ENCODE measurements at regions not wholly inside any gene's neighbourhood (a gene's known extent, or its start where the extent isn't known, plus 50 kb on each side); places are given as distances from the start of the nearest gene placed in this dataset.

DNA sequence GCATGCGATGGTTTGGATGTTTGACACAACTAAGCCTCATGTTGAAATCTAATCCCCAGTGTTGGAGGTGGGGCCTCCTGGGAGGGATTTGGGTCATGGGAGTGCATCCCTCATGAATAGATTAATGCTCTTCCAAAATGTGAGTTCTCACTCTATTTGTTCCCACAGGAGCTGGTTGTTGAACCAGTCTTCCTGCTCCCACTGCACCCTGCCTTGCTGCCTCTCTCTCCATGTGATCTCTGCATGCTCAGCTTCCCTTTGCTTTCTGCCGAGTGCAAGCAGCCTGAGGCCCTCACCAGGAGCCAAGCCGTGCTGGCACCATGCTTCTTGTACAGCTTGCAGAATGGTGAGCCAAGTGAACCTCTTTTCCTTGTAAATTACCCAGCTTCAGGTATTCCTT, 206.8 kb downstream of the VAPA start:
- no peaks in the 10 kb centered on the region for H3K27me3 ChIP-seq (ENCODE audit: control insufficient read depth, insufficient read depth, low read length)
- DNase-seq (ENCODE audit: low read depth): no peak

DNA sequence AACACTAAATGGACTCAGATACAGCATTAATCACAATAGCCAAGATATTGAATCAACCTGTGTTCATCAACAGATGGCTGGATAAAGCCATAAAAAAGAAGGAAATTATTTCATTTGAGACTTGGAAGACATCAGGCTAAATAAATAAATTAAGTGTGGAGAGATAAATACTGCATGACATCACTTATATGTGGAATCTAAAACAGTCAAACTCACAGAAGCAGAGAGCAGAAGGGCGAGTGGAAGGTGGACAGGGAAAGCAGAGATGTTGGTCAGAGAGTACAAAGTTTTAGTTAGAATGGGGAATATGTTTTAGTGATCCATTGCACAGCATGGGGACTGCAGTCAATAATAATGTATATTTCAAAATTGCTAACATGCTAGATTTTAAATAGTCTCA, 207.2 kb downstream of the VAPA start:
- no peak overlapping the region for H3K4me3 ChIP-seq (ENCODE audit: low read depth, low read length)
- no peak for FAIRE-seq
- DNase-seq (ENCODE audit: low read depth): no peak
- H3K27me3 ChIP-seq (ENCODE audit: control insufficient read depth, insufficient read depth, low read length): no peaks in the 10 kb centered on the region
- no peaks in the 10 kb centered on the region for H3K36me3 ChIP-seq (ENCODE audit: control insufficient read depth, insufficient read depth, low read length)
- TF ChIP-seq, protein P1, sequence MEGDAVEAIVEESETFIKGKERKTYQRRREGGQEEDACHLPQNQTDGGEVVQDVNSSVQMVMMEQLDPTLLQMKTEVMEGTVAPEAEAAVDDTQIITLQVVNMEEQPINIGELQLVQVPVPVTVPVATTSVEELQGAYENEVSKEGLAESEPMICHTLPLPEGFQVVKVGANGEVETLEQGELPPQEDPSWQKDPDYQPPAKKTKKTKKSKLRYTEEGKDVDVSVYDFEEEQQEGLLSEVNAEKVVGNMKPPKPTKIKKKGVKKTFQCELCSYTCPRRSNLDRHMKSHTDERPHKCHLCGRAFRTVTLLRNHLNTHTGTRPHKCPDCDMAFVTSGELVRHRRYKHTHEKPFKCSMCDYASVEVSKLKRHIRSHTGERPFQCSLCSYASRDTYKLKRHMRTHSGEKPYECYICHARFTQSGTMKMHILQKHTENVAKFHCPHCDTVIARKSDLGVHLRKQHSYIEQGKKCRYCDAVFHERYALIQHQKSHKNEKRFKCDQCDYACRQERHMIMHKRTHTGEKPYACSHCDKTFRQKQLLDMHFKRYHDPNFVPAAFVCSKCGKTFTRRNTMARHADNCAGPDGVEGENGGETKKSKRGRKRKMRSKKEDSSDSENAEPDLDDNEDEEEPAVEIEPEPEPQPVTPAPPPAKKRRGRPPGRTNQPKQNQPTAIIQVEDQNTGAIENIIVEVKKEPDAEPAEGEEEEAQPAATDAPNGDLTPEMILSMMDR (IDR thresholded peaks at IDR 0.05; ENCODE audit: insufficient read depth, low read length, severe bottlenecking): no peak

More for the DNA sequence above, 206.8 kb downstream of the VAPA start:
- FAIRE-seq: no peak
- TF ChIP-seq, protein P1 (IDR thresholded peaks at IDR 0.05; ENCODE audit: insufficient read depth, low read length, severe bottlenecking): no peak
- Histone ChIP-seq H3K4me3 (ENCODE audit: low read depth, low read length) (no peak overlapping the region), H3K36me3 (ENCODE audit: control insufficient read depth, insufficient read depth, low read length) (no peaks in the 10 kb centered on the region)

DNA sequence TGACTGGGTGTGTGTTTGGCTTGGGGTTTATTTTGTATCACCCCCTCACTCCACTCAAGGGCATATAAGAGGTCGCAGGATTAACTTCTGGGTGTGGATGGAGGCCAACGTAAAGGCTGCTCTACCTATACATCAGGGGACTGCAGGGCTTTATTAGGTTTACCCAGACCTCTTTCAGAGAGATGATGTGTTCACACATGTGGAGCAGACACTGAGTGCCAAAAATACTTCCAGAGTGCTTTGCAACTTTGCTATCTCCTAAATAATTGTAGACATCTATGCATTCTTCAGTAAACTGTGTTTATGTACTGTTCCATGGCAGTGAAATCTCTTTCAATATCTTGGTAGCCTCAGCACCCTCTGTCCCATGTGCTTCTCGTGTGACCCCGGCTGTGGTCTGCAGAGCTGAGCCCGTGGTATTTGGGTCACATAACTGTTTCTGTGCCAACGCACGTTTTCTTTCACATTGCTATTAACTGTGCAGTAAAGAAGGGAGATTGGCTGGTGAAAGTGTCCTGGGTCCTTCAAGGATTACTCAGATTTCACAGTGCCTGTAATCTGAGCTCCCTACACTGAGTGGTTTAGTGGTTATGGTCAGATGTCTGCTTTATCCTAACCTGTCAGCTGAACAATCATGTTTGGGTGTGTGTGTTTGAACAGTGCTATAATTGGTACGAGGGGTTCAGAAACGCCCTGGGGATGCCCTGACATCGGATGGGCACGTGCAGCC, 208.1 kb downstream of the VAPA start:
- no peaks in the 10 kb centered on the region for H3K27me3 ChIP-seq (ENCODE audit: control insufficient read depth, insufficient read depth, low read length)
- H3K4me3 ChIP-seq (ENCODE audit: low read depth, low read length): no peak overlapping the region
- no peak for FAIRE-seq
- H3K36me3 ChIP-seq (ENCODE audit: control insufficient read depth, insufficient read depth, low read length): no peaks in the 10 kb centered on the region
- TF ChIP-seq, protein P1 (IDR thresholded peaks at IDR 0.05; ENCODE audit: insufficient read depth, low read length, severe bottlenecking): no peak
- peak; percentile 81 for DNase-seq (ENCODE audit: low read depth)

DNA sequence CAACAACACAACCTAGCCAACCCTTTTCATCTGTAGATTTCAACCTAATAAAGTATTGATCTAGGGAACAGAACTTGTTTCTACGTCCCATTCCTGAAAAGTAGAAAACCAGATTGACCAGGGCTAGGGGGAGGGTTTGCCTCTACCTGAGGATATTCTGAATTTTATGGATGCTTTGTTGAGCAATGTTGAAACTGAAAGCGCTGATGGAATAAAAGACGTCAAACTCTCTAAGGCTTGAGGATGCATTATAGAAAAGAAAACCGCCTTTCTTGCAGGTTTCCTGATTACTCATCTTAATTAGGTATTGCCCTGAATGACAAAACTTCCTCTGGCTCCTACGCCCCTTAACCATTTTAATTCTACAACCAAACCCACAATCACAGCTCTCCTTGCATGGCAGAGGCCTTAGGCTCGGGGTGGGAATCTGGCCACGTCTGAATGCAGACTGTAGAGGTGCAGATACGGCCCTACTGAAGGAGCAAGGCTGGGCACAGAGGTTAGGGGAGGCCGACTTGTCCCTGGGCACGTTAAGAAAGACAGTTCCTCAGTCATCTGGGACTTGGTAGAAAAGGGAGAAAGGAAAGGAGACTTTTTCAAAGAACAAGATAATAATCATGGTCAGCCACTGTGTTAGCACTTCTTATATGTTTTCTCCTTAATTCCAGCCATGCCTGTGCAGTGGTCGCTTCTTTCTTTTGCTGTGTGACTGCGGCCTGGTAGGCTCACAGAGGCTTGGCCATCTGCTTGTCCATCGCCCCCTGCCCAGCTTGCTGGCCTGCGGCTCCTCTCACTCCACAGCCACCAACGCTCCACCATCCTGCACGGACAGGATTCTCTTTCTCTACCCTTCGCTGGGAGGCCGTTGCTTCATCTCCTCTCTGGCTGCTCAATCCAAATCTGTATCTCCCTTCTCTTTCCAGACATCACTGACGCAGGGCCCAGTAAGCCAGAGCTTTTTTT, 209.5 kb downstream of the VAPA start:
- FAIRE-seq: no peak

DNA sequence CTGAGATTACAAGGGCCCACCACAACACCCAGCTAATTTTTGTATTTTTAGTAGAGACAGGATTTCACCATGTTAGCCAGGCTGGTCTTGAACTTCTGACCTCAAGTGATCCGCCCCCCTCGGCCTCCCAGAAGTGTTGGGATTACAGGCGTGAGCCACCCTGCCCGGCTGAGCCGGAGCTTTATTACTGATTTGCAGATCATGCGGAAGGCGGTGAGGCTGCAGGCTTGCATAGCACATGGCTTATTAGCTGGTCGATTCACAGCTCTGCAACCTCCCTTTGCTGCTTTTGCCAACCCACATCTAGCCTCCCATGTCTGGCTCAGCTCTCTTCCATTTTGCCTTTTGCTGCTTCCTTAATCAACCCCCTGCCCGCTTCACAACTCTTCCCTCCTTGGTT, 210.3 kb downstream of the VAPA start:
- H3K27me3 ChIP-seq (ENCODE audit: control insufficient read depth, insufficient read depth, low read length): no peaks in the 10 kb centered on the region
- no peak for DNase-seq (ENCODE audit: low read depth)
- no peaks in the 10 kb centered on the region for H3K36me3 ChIP-seq (ENCODE audit: control insufficient read depth, insufficient read depth, low read length)
- H3K4me3 ChIP-seq (ENCODE audit: low read depth, low read length): no peak overlapping the region
- TF ChIP-seq, protein P1 (IDR thresholded peaks at IDR 0.05; ENCODE audit: insufficient read depth, low read length, severe bottlenecking): no peak
- no peak for FAIRE-seq

More for the DNA sequence above, 209.5 kb downstream of the VAPA start:
- Histone ChIP-seq H3K27me3 (ENCODE audit: control insufficient read depth, insufficient read depth, low read length) (no peaks in the 10 kb centered on the region), H3K4me3 (ENCODE audit: low read depth, low read length) (no peak overlapping the region), H3K36me3 (ENCODE audit: control insufficient read depth, insufficient read depth, low read length) (no peaks in the 10 kb centered on the region)
- DNase-seq (ENCODE audit: low read depth): peak; percentile 69
- TF ChIP-seq, protein P1 (IDR thresholded peaks at IDR 0.05; ENCODE audit: insufficient read depth, low read length, severe bottlenecking): no peak

Data from bronchial epithelial cell (primary cell).